ENCODE measurements at regions not wholly inside any gene's neighbourhood (a gene's known extent, or its start where the extent isn't known, plus 50 kb on each side); places are given as distances from the start of the nearest gene placed in this dataset.
"Not testable (repeated sequence)": the region's sequence is repeated elsewhere in the genome, so short reads cannot be mapped to it uniquely, and the experiment has no call there.

DNA sequence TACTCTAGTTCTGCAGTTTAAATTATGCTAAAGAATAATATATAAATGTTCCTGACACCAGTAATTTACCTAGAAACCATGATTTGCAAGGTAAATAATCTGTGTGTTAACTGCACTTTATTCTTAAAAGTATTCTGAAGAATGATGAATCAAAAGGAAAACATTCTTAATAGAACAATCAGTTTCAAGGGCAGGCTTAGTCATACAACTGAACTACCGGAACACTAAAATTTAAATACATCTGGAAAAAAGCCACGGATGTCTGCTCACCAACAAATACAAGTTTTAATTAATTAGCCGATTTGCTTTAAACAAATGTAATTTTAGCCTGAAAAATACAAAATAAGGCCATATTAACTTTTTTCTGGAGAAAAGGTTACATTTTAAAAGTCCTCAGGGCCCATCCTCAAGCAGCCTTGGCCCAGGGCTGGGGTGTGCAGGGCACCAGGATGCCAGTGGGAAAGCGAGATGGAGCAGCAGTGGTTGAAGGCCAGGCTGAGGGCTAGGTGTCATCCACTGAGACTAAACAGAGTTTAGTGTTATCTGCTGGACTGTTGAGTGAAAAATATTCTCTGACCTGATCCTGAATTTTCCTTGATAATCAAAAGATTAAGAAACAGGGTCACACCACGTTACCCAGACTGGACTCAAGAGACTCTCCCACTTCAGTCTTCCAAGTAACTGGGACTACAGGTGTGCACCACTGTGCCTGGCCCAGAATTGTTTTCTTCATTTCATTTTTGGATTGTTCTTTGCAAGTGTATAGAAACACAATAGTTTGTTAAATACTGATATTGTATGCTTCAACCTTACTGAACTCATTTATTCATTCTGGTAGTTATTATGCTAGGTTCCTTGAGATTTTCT is 88.2 kb upstream of the DST start:
- no peak overlapping the region for H3K9ac ChIP-seq (ENCODE audit: insufficient read depth in 1 of 2, low read length in 2 of 2)
- no peaks in the 10 kb centered on the region for H3K27me3 ChIP-seq (ENCODE audit: control insufficient read depth in 3 of 3, insufficient read depth in 3 of 3, low read length in 2 of 3)
- no peaks in the 10 kb centered on the region for H3K9me3 ChIP-seq (ENCODE audit: control insufficient read depth in 4 of 4, insufficient read depth in 3 of 4, low read length in 3 of 4)
- peaks cover 0 to 18% (median 3%) of the 10 kb centered on the region in 5 donors for H3K4me1 ChIP-seq (ENCODE audit: control insufficient read depth in 5 of 5, insufficient read depth in 5 of 5, low read length in 5 of 5)
- H3K36me3 ChIP-seq (ENCODE audit: control insufficient read depth in 4 of 4, insufficient read depth in 4 of 4, low read length in 4 of 4): peaks cover 0 to 4% (median 0%) of the 10 kb centered on the region in 4 donors
- ATAC-seq (ENCODE audit: insufficient read depth, low FRiP score): no peak
- no peak for DNase-seq
- TF ChIP-seq, protein P1, sequence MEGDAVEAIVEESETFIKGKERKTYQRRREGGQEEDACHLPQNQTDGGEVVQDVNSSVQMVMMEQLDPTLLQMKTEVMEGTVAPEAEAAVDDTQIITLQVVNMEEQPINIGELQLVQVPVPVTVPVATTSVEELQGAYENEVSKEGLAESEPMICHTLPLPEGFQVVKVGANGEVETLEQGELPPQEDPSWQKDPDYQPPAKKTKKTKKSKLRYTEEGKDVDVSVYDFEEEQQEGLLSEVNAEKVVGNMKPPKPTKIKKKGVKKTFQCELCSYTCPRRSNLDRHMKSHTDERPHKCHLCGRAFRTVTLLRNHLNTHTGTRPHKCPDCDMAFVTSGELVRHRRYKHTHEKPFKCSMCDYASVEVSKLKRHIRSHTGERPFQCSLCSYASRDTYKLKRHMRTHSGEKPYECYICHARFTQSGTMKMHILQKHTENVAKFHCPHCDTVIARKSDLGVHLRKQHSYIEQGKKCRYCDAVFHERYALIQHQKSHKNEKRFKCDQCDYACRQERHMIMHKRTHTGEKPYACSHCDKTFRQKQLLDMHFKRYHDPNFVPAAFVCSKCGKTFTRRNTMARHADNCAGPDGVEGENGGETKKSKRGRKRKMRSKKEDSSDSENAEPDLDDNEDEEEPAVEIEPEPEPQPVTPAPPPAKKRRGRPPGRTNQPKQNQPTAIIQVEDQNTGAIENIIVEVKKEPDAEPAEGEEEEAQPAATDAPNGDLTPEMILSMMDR (IDR thresholded peaks at IDR 0.05; ENCODE audit: control extremely low read depth, extremely low read depth): no peak
- WGBS, 2 donors: 65 to 92% methylated on average over 5 of the region's 5 CpGs
- no peak overlapping the region for H3K4me3 ChIP-seq
- H3K27ac ChIP-seq (ENCODE audit: low read depth in 1 of 2, low read length in 1 of 2): peak overlapping the region in 1 of 2 donors; percentile 71

DNA sequence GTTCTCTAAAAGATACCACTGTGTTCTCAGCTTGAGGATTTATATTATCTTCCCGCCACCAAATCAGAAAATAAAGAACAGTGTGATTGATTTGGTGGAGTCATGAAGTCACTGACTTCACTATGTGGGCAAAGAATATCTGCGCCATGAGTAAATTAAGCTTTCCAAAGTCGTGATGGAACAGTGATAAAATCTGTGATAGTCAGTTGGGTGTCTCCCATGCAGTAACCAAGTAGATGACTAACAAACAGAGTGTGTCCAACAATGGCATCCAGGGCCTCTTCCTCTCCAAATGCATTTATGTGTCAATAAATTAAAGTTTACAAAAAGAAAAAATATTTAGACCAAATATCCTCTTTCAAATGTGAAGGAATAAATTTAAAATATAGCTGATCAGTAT is 87.0 kb upstream of the DST start:
- Histone ChIP-seq H3K4me3 (no peak overlapping the region), H3K36me3 (ENCODE audit: control insufficient read depth in 4 of 4, insufficient read depth in 4 of 4, low read length in 4 of 4) (peaks cover 0 to 4% (median 0%) of the 10 kb centered on the region in 4 donors), H3K9me3 (ENCODE audit: control insufficient read depth in 4 of 4, insufficient read depth in 3 of 4, low read length in 3 of 4) (no peaks in the 10 kb centered on the region), H3K9ac (ENCODE audit: insufficient read depth in 1 of 2, low read length in 2 of 2) (no peak overlapping the region), H3K27me3 (ENCODE audit: control insufficient read depth in 3 of 3, insufficient read depth in 3 of 3, low read length in 2 of 3) (no peaks in the 10 kb centered on the region), H3K4me1 (ENCODE audit: control insufficient read depth in 5 of 5, insufficient read depth in 5 of 5, low read length in 5 of 5) (peaks cover 0 to 19% (median 3%) of the 10 kb centered on the region in 5 donors), H3K27ac (ENCODE audit: low read depth in 1 of 2, low read length in 1 of 2) (peak overlapping the region in 1 of 2 donors; percentile 45)
- ATAC-seq (ENCODE audit: insufficient read depth, low FRiP score): no peak
- WGBS, 2 donors: 83 to 87% methylated on average over 3 of the region's 3 CpGs
- TF ChIP-seq, protein P1 (IDR thresholded peaks at IDR 0.05; ENCODE audit: control extremely low read depth, extremely low read depth): no peak
- DNase-seq: no peak

DNA sequence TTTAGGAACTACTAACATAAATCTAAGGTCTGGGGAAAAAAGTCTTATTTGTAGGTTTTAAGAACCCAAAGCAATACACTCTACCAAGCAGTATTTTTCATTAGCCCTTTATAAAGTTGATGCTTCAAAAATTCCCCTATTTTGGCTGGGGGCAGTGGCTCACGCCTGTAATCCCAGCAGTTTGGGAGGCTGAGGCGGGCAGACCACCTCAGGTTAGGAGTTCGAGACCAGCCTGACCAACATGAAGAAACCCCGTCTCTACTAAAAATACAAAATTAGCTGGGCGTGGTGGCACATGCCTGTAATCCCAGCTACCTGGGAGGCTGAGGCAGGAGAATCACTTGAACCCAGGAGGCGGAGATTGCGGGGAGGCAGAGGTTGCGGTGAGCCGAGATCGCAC is 86.5 kb upstream of the DST start:
- DNase-seq; ATAC-seq (ENCODE audit: insufficient read depth, low FRiP score); H3K27me3 ChIP-seq (ENCODE audit: control insufficient read depth in 3 of 3, insufficient read depth in 3 of 3, low read length in 2 of 3); H3K4me3 ChIP-seq; H3K9ac ChIP-seq (ENCODE audit: insufficient read depth in 1 of 2, low read length in 2 of 2); H3K36me3 ChIP-seq (ENCODE audit: control insufficient read depth in 4 of 4, insufficient read depth in 4 of 4, low read length in 4 of 4); H3K27ac ChIP-seq (ENCODE audit: low read depth in 1 of 2, low read length in 1 of 2); H3K9me3 ChIP-seq (ENCODE audit: control insufficient read depth in 4 of 4, insufficient read depth in 3 of 4, low read length in 3 of 4): not testable (repeated sequence)
- WGBS, 2 donors: 95 to 96% methylated on average over 10 of the region's 10 CpGs
- H3K4me1 ChIP-seq (ENCODE audit: control insufficient read depth in 5 of 5, insufficient read depth in 5 of 5, low read length in 5 of 5): peaks cover 0 to 21% (median 7%) of the 10 kb centered on the region in 5 donors

DNA sequence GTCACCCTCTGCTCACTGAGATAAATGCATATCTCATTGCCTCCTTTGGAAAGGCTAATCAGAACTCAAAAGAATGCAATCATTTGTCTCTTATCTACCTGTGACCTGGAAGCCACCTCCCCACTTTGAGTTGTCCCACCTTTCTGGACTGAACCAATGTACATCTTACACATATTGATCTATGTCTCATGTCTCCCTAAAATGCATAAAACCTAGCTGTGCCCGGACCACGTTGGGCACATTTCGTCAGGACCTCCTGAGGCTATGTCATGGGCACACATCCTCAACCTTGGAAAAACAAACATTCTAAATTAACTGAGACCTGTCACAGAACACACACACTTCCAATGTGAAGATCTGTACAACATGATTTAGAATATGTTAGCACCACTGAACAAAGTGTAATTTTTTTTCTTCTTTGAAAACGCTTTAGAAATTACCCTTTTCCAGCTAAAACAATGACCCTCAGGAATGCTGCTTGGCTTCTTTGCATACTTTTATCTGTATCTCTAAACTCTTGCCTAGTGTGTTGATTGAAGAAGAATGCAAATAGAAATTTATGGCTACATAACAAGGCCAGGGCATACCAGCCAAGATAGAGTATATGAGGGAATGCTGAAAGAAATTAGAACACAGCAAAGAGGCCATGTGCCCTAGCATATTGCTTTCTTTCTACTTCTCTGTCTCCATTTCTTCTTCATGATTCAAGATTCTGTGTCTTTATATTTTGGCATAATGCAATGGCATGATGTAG is 84.6 kb upstream of the DST start:
- Histone ChIP-seq H3K4me3 (no peak overlapping the region), H3K9me3 (ENCODE audit: control insufficient read depth in 4 of 4, insufficient read depth in 3 of 4, low read length in 3 of 4) (no peaks in the 10 kb centered on the region), H3K27ac (ENCODE audit: low read depth in 1 of 2, low read length in 1 of 2) (no peak overlapping the region), H3K27me3 (ENCODE audit: control insufficient read depth in 3 of 3, insufficient read depth in 3 of 3, low read length in 2 of 3) (no peaks in the 10 kb centered on the region), H3K4me1 (ENCODE audit: control insufficient read depth in 5 of 5, insufficient read depth in 5 of 5, low read length in 5 of 5) (peaks cover 0 to 15% (median 7%) of the 10 kb centered on the region in 5 donors), H3K9ac (ENCODE audit: insufficient read depth in 1 of 2, low read length in 2 of 2) (no peak overlapping the region), H3K36me3 (ENCODE audit: control insufficient read depth in 4 of 4, insufficient read depth in 4 of 4, low read length in 4 of 4) (no peaks in the 10 kb centered on the region)
- DNase-seq (peak in 2 of 3 donors; percentile 22 to 30), ATAC-seq (ENCODE audit: insufficient read depth, low FRiP score) (no peak)
- 71 to 84% methylated on average over 4 of the region's 4 CpGs for WGBS, 2 donors
- TF ChIP-seq, protein P1 (IDR thresholded peaks at IDR 0.05; ENCODE audit: control extremely low read depth, extremely low read depth): no peak
